Pons (tissue), 1 donor: ENCODE measurements at regions not wholly inside any gene's neighbourhood (a gene's known extent, or its start where the extent isn't known, plus 50 kb on each side); places are given as distances from the start of the nearest gene placed in this dataset.
"Not testable (repeated sequence)": the region's sequence is repeated elsewhere in the genome, so short reads cannot be mapped to it uniquely, and the experiment has no call there.

Source experiments
- DNase-seq: peaks from one replicate; pipeline ENCODE4 v3.0.0-alpha.2; 2016; ENCODE audit warnings: low spot score

GRCh38 chr16:13631213-13631767, 288.7 kb upstream of the ERCC4 start:
- DNase-seq = no peak

- no peak for DNase-seq
These were observed 288.0 kb upstream of the ERCC4 start for GRCh38 chr16:13631916-13632315.

- DNase-seq = not testable (repeated sequence)
These were observed 287.4 kb upstream of the ERCC4 start for GRCh38 chr16:13632504-13632903.

DNA sequence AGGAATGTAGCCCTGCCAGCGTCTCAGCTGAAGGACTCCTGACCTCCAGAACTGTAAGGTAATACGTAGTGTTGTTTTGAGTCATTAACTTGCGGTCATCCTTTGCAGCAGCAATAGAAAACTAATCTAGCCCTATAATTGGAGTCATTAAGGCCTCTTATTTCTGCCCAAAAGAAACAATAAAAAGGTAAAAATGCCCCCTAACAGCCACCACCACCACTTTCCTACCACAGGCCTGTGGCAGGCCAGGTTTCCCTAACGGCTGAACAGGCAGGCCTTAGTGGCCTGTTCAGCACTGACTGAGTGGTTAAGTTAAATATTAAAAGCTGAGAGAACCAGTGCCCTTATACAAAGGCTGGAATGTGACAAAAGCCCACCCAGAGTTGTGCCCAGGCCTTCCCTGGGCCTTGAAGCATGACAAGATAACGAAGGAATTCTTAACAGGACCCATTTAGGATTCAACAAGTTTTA, 286.5 kb upstream of the ERCC4 start:
- no peak for DNase-seq

GRCh38 chr16:13634253-13634652, 285.7 kb upstream of the ERCC4 start:
- no peak for DNase-seq

- no peak for DNase-seq
These were observed 285.0 kb upstream of the ERCC4 start for GRCh38 chr16:13634959-13635358.

- DNase-seq = no peak
These were observed 281.7 kb upstream of the ERCC4 start for GRCh38 chr16:13638218-13638617.

DNA sequence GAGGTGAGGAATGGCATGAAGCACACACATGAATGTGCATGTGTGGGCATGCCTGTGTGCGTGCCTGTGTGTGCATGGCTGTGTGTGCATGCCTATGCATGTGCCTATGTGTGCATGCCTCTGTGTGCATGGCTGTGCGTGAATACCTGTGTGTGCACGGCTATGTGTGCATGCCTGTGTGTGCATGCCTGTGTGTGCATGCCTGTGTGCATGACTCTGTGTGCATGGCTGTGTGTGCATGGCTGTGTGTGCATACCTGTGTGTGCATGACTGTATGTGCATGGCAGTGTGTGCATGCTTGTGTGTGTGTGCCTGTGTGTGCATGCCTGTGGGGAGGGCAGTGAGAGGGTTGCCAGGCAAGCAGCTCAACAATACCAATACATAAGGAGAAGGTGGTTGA, 276.5 kb upstream of the ERCC4 start:
- no peak for DNase-seq

DNA sequence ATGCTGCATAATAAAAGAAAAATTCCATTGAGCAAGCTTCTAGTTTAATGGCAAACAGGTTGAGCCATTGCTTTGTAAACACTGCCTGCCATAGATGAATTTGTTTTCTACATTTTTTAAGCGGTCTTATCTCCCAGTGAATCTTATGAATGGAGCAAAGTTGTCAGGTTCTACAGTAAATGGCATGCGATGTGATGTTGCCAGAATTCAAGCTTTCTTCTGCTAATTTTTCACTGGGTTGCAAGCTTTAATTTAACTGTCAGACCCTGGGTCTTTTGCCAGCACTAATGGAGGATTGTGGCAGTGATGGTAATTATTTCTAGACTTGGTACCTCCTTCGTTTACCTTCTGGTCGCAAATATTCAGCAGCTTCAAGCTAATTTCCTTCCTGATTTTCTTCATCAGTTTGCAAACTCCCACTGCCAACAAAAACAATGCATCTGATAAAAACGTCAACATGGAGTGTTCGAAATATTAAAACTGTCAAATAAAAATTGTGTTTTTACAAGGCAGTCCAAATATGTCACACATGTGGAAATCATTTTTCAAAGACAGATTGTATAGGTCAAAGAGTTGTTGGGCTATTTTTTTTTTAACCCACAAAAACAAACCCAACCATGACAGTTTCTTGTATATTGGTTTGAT, 274.2 kb upstream of the ERCC4 start:
- DNase-seq = no peak

DNA sequence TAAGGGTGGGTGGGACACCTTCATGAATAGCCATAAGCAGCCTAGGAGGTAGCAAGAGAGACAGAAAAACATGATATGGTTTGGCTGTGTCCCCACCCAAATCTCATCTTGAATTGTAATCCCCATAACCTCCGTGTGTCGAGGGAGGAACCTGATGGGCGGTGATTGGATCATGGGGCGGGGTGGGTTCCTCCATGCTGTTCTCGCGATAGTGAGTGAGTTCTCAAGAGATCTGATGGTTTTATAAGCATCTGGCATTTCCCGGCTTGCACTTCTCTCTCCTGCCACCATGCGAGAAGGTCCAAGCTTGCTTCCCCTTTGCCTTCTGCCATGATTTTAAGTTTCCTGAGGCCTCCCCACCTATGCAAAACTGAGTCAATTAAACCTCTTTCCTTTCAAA, 259.1 kb upstream of the ERCC4 start:
- no peak for DNase-seq

GRCh38 chr16:13665876-13666275, 254.1 kb upstream of the ERCC4 start:
- no peak for DNase-seq

- DNase-seq = peak; percentile 60
These were observed 247.8 kb upstream of the ERCC4 start for GRCh38 chr16:13672196-13672595.

- DNase-seq = no peak
These were observed 239.7 kb upstream of the ERCC4 start for GRCh38 chr16:13680021-13680889.

- no peak for DNase-seq
These were observed 235.0 kb upstream of the ERCC4 start for GRCh38 chr16:13684819-13685563.

DNA sequence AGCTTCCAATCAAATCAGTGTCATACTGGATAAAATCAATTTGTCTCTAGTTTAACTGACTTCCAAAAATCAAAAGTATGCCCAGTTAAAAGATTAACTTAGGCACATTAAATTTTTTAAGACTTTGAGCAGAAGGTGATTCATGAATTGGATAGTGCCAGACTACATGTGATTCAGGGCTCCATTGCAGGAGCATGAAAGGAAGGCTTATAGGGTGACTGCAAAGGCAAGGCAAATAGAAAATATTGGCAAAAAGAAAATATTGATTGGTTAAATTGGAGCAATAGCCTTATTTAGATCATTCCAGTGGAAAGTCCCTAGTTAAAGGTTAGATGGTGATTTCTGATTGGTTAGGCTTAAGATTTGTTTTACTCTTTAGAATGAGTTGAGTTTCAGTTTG, 223.9 kb upstream of the ERCC4 start:
- DNase-seq = no peak

- no peak for DNase-seq
These were observed 222.9 kb upstream of the ERCC4 start for GRCh38 chr16:13697013-13697412.

- DNase-seq = no peak
These were observed 222.4 kb upstream of the ERCC4 start for GRCh38 chr16:13697568-13697967.

DNA sequence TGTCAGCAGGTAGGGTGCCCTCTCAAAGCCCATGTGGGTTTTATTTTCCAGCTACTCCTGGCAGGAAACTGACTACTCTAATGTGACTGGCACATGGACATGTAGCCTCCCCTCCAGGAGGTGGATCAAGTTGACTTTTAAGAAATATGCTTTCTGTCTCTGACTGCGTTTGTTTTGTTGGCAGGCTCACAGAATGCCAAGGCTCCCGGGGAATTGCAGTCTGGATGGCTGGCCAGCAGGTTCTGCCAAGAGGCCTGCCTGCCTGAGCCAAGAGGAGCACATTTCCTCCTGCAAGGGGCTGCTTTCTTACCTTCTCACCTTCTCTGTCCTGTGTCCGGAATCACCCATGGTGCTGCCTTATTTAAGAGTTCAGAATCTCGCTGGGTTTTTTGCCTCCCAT, 217.3 kb upstream of the ERCC4 start:
- DNase-seq = peak; percentile 16

- no peak for DNase-seq
These were observed 211.4 kb upstream of the ERCC4 start for GRCh38 chr16:13708347-13709120.

DNA sequence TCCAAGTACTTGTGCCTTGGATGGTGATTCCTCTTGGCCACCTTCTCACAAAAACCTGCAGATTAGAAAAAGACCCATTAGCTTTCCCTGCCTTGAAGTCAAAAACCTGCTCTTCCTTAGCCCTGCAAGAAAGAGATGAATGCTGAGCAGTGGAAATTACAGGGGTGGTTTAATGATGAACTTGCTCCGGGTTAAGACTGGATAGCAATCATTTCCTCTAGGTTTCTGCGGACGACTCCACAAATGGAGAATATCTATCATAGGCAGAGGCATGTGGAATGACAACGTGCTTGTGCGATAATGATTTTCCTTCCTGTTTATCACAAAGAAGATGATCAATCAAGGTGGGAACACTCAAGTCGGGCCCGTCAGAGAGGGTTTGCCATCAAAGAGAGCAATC, 201.2 kb upstream of the ERCC4 start:
- DNase-seq = no peak

DNA sequence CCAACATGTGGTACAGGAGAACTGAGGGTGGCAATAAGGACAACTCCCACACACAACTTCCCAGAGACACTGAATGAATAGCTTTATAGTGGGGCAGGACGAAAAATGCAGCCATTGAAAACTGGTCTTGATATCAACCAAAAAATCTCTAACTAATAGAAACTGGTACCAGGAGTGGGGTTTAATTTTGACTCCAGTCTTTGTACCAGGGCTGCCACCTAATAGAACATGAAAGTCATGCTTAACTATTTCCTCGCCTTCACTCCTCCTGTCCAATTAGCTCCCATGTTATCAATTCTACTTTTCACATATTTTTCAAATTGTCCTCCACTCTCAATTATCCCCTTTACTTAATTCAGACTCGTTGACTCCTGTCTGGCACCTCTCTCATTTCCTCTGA, 192.0 kb upstream of the ERCC4 start:
- DNase-seq = no peak

GRCh38 chr16:13733561-13733960, 186.4 kb upstream of the ERCC4 start:
- peak; percentile 19 for DNase-seq
